ENCODE measurements at regions not wholly inside any gene's neighbourhood (a gene's known extent, or its start where the extent isn't known, plus 50 kb on each side); places are given as distances from the start of the nearest gene placed in this dataset.

DNA sequence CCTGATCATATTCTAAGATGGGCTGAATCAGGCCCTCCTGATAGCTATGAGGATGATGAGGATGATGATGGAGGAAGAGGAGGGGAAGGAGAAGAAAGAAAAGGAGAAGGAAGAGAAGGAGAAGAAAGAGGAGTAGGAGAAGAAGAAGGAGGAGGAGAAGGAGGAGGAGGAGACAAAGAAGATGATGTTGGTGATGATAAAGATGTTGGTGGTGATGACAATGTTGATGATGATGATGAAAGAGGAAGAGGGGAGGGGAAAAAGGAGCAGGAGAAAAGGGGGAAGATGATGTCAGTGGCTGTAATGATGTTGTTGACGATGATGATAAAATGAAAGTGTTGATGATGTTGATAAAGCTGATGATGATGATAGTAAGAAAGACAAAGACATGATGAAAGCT, 119.5 kb downstream of the CDC5L start:
- intact Hi-C loops (cut with DNase I), result no loop called here
- TF ChIP-seq, protein P1, sequence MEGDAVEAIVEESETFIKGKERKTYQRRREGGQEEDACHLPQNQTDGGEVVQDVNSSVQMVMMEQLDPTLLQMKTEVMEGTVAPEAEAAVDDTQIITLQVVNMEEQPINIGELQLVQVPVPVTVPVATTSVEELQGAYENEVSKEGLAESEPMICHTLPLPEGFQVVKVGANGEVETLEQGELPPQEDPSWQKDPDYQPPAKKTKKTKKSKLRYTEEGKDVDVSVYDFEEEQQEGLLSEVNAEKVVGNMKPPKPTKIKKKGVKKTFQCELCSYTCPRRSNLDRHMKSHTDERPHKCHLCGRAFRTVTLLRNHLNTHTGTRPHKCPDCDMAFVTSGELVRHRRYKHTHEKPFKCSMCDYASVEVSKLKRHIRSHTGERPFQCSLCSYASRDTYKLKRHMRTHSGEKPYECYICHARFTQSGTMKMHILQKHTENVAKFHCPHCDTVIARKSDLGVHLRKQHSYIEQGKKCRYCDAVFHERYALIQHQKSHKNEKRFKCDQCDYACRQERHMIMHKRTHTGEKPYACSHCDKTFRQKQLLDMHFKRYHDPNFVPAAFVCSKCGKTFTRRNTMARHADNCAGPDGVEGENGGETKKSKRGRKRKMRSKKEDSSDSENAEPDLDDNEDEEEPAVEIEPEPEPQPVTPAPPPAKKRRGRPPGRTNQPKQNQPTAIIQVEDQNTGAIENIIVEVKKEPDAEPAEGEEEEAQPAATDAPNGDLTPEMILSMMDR (IDR thresholded peaks at IDR 0.05), result no peak
- TF ChIP-seq EP300 (IDR thresholded peaks at IDR 0.05) (no peak), POLR2A (IDR thresholded peaks at IDR 0.05) (no peak)
- H3K4me3 ChIP-seq, result no peak overlapping the region
- no peak overlapping the region for H3K27ac ChIP-seq
- H3K36me3 ChIP-seq, result no peaks in the 10 kb centered on the region
- H3K27me3 ChIP-seq, result no peaks in the 10 kb centered on the region
- no peak for DNase-seq
- no peaks in the 10 kb centered on the region for H3K9me3 ChIP-seq
- 96 to 100% (median 96%) methylated on average over 1 of the region's 1 CpG for WGBS, 3 donors
- H3K4me1 ChIP-seq (ENCODE audit: insufficient read depth), result no peaks in the 10 kb centered on the region

DNA sequence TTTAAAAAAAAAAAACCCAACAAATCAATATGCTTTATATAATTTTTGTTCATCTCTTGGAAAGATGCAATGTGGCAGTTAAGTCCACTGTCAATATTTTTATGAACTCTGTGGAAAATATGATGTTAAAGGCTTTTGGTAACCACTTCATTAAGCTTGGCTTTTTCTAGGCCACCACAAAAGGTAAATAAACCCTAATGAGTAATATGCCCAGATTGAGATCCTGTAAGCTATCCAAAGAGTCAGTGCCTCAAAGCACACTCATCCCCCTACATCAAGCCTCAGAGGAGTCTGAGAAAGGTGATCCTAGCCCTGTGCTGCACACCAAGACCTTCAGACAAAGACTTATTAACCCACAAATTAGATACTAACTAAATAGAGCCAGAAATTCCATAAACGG, 121.1 kb downstream of the CDC5L start:
- TF ChIP-seq, protein P1 (IDR thresholded peaks at IDR 0.05), result no peak
- TF ChIP-seq EP300 (IDR thresholded peaks at IDR 0.05) (no peak), POLR2A (IDR thresholded peaks at IDR 0.05) (no peak)
- WGBS, 3 donors, result 47 to 63% (median 52%) methylated on average over 1 of the region's 1 CpG
- intact Hi-C loops (cut with DNase I), result no loop called here
- H3K27ac ChIP-seq, result no peak overlapping the region
- H3K4me1 ChIP-seq (ENCODE audit: insufficient read depth), result no peaks in the 10 kb centered on the region
- no peaks in the 10 kb centered on the region for H3K27me3 ChIP-seq
- no peaks in the 10 kb centered on the region for H3K36me3 ChIP-seq
- H3K9me3 ChIP-seq, result no peaks in the 10 kb centered on the region
- no peak for DNase-seq
- H3K4me3 ChIP-seq, result no peak overlapping the region

DNA sequence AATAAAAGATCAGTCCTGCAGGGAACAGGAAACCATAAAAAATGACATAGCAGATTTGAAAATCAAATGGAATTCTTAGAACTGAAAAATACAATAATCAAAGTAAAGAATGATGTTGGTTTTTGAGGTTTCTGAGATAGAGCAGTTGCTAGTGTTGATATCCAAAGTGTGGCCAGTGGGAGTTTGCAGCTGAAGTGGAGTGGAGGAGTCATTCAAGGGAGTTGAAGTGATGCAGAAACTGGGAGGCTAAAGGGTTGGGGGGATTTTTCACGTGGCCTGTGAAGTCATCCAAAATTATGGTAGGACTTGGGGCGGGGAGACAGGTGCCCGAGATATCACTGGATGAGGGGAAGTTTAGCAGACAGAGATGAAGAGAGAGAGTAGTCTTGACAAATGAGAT, 123.6 kb downstream of the CDC5L start:
- Histone ChIP-seq H3K4me3 (no peak overlapping the region), H3K9me3 (no peaks in the 10 kb centered on the region), H3K36me3 (no peaks in the 10 kb centered on the region), H3K27ac (no peak overlapping the region), H3K4me1 (ENCODE audit: insufficient read depth) (no peaks in the 10 kb centered on the region), H3K27me3 (no peaks in the 10 kb centered on the region)
- DNase-seq, result no peak
- TF ChIP-seq, protein P1 (IDR thresholded peaks at IDR 0.05), result no peak
- TF ChIP-seq EP300 (IDR thresholded peaks at IDR 0.05), result no peak
- TF ChIP-seq POLR2A (IDR thresholded peaks at IDR 0.05), result no peak
- intact Hi-C loops (cut with DNase I), result no loop called here
- 44 to 50% (median 46%) methylated on average over 3 of the region's 3 CpGs for WGBS, 3 donors

DNA sequence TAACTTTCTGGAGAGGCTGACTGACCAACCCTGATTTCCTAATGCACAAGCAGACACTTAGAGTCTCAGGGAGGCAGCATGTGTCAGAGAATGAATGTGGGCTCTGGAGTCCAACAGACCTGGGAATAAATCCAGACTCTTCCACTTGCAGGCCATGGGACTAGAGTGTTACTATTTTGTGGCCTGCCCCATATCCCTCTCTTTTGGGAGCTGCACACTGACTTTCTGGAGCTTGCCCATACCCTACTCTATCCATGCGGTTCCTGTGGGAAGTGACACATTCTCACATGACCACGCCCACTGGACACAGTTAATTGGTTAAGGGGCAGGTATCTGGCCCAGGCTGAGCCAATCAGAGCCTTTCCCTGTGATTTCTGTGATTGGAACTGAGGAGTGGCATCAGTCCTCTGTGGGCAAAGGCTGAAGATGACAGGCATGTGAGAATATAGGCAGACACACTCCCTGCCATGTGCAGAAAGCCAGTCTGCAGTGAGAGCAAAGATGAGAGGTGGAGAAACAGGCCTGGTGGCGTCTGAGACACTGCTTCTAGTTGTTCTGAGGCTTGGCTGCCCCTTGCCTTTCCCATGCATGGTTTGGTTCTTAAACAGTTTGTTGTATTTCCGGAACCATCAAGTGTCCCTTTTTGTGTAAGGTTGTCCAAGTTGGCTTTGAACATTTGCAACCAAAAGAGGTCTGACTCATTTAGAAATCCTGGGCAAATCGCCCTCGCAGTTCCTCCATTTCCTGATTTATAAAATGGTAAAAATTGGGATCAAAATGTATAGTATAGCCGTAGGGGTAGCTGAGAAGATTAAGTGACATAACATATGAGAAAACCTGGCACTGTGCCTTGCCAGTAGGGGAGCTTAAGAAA, 125.6 kb downstream of the CDC5L start:
- Histone ChIP-seq H3K4me1 (ENCODE audit: insufficient read depth) (no peaks in the 10 kb centered on the region), H3K27me3 (no peaks in the 10 kb centered on the region), H3K27ac (no peak overlapping the region), H3K4me3 (no peak overlapping the region), H3K36me3 (no peaks in the 10 kb centered on the region), H3K9me3 (no peaks in the 10 kb centered on the region)
- no peak for DNase-seq
- intact Hi-C loops (cut with DNase I), result no loop called here
- TF ChIP-seq, protein P1 (IDR thresholded peaks at IDR 0.05), result no peak
- no peak for TF ChIP-seq POLR2A (IDR thresholded peaks at IDR 0.05)
- TF ChIP-seq EP300 (IDR thresholded peaks at IDR 0.05), result no peak
- WGBS, 3 donors, result 77 to 86% (median 82%) methylated on average over 7 of the region's 7 CpGs
